B cell (primary cell): ENCODE measurements at regions not wholly inside any gene's neighbourhood (a gene's known extent, or its start where the extent isn't known, plus 50 kb on each side); places are given as distances from the start of the nearest gene placed in this dataset.

Source experiments
- ATAC-seq: fragments of 200-7000 bp; cut with Tn5 transposase; one replicate; pipeline ENCODE4 v1.10.0; 2021; ENCODE audit warnings: low read depth, mild to moderate bottlenecking, moderate number of reproducible peaks, moderate library complexity
- CTCF ChIA-PET: fragments of 350-600 bp; sonication (Branson Sonifier 250); formaldehyde crosslinking; loops from one replicate; lab custom pipeline; 2021; ENCODE audit warnings: antibody characterized with exemption, inconsistent platforms; lab: Charles Lee
- POLR2A ChIA-PET: fragments of 350-600 bp; sonication (Branson Sonifier 250); formaldehyde crosslinking; loops from one replicate; lab custom pipeline; 2021; ENCODE audit warnings: antibody characterized with exemption; lab: Charles Lee
- DNase-seq: peaks from one replicate; pipeline ENCODE4 v3.0.0; 2013
- H2AFZ ChIP-seq: 2 replicates; pipeline ENCODE4 v1.6.1; 2012; ENCODE audit warnings: mild to moderate bottlenecking, low read depth, low read length; ENCODE audit not compliant: insufficient read depth, poor library complexity, severe bottlenecking
- H3K27ac ChIP-seq, 2 donors: 1 replicate in 1 of 2; 2 replicates in 1 of 2; pipeline ENCODE4 v1.5.1; 2012 to 2013; ENCODE audit warnings: low read length in 2 of 2, mild to moderate bottlenecking in 2 of 2, moderate library complexity in 1 of 2
- H3K27me3 ChIP-seq, 4 experiments: fragments of 200-600 bp in 1 of 4; sonication (generic) in 1 of 4; replicated peaks in 1 of 4; 1 replicate in 2 of 4; 2 replicates in 2 of 4; pipeline versions ENCODE4 v1.6.1 to v1.7.0; 2013 to 2016; ENCODE audit warnings: low read length in 3 of 4, mild to moderate bottlenecking in 2 of 4, mixed read lengths in 1 of 4, moderate library complexity in 1 of 4; ENCODE audit not compliant: insufficient read depth in 4 of 4, control insufficient read depth in 3 of 4; ENCODE audit errors: control extremely low read depth in 1 of 4
- H3K36me3 ChIP-seq, 2 experiments: replicated peaks in 1 of 2; 1 replicate in 1 of 2; 2 replicates in 1 of 2; pipeline versions ENCODE4 v1.6.1 to v1.7.1; 2013; ENCODE audit warnings: low read length in 1 of 2; ENCODE audit not compliant: insufficient read depth in 2 of 2, control insufficient read depth in 1 of 2; ENCODE audit errors: control extremely low read depth in 1 of 2, extremely low read depth in 1 of 2
- H3K4me1 ChIP-seq, 2 donors: fragments of 200-600 bp in 1 of 2; sonication (generic) in 1 of 2; 1 replicate in 1 of 2; 2 replicates in 1 of 2; pipeline versions ENCODE4 v1.5.1 to v1.6.1; 2013 to 2017; ENCODE audit warnings: low read length in 2 of 2; ENCODE audit not compliant: control insufficient read depth in 2 of 2, insufficient read depth in 2 of 2
- H3K4me2 ChIP-seq: replicated peaks from 2 replicates; pipeline ENCODE3; 2012; ENCODE audit warnings: mild to moderate bottlenecking, low read depth, low read length; ENCODE audit not compliant: poor library complexity, severe bottlenecking
- H3K4me3 ChIP-seq, 5 experiments: fragments of 200-600 bp in 1 of 5; sonication (generic) in 1 of 5; 1 replicate in 3 of 5; 2 replicates in 2 of 5; pipeline versions ENCODE4 v1.5.1 to v1.7.0; 2011 to 2016; ENCODE audit warnings: low read length in 4 of 5, mild to moderate bottlenecking in 4 of 5, low read depth in 2 of 5, control low read depth in 1 of 5, moderate library complexity in 1 of 5; ENCODE audit not compliant: insufficient read depth in 1 of 5; ENCODE audit errors: control extremely low read depth in 1 of 5, extremely low read depth in 1 of 5
- H3K79me2 ChIP-seq: fragments of 200-600 bp; sonication (generic); one replicate; pipeline ENCODE4 v1.6.0; 2016; ENCODE audit warnings: low read length; ENCODE audit not compliant: control insufficient read depth, insufficient read depth
- H3K9ac ChIP-seq: fragments of 200-600 bp; sonication (generic); 2 replicates; pipeline ENCODE4 v1.6.1; 2017; ENCODE audit warnings: mild to moderate bottlenecking, low read length, moderate library complexity
- H3K9me3 ChIP-seq, 3 donors: one replicate each; pipeline versions ENCODE4 v1.6.1 to v1.7.1; 2013; ENCODE audit warnings: low read length in 2 of 3; ENCODE audit not compliant: control insufficient read depth in 2 of 3, insufficient read depth in 1 of 3; ENCODE audit errors: control extremely low read depth in 1 of 3
- H4K20me1 ChIP-seq: 2 replicates; pipeline ENCODE4 v1.6.0; 2012; ENCODE audit warnings: mild to moderate bottlenecking, low read length; ENCODE audit not compliant: insufficient read depth, control insufficient read depth, poor library complexity, severe bottlenecking
- H3K27ac Mint-ChIP-seq: one replicate; pipeline ENCODE4 v1.8.0; 2021; ENCODE audit warnings: mixed read lengths
- H3K27me3 Mint-ChIP-seq: one replicate; pipeline ENCODE4 v1.8.0; 2021; ENCODE audit warnings: mixed read lengths
- H3K4me1 Mint-ChIP-seq: one replicate; pipeline ENCODE4 v1.8.0; 2021; ENCODE audit warnings: mixed read lengths
- H3K4me3 Mint-ChIP-seq: one replicate; pipeline ENCODE4 v1.8.0; 2021; ENCODE audit warnings: mixed read lengths
- H3K9me3 Mint-ChIP-seq: one replicate; pipeline ENCODE4 v1.8.0; 2022; ENCODE audit warnings: mixed read lengths; ENCODE audit not compliant: insufficient read depth
- CTCF ChIP-seq: fragments of 200-600 bp; IDR thresholded peaks from one replicate; pipeline ENCODE4 v1.8.0; 2022; ENCODE audit warnings: antibody characterized with exemption, mild to moderate bottlenecking
- EZH2 ChIP-seq: IDR thresholded peaks from 2 replicates; pipeline ENCODE4 v1.6.1; 2012; ENCODE audit warnings: borderline replicate concordance, low read depth, mild to moderate bottlenecking, moderate library complexity, low read length; ENCODE audit not compliant: insufficient read depth, poor library complexity, severe bottlenecking
- intact Hi-C: fragments of 100-400 bp; cut with micrococcal nuclease; formaldehyde crosslinking; loops from one replicate; pipeline ENCODE4 v1.10.0; 2022

DNA sequence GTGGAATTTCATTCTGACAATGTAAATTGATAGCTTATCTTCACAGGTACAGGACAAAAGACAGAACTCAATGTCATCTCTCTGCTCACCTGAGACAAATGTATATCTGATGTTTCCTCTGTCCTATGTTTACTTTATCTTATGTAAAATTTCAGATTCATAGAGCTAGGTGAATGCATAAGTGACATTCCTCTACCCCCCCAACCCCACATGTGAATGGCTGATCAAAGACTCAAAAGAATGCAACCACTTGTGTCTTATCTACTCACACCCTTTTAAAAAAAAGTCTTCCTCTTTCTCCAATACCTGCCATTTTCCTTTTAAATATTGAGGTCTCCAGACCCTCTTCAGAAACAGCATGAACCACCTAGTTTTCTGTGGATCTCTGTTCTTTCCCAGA is 736.6 kb upstream of the SEL1L start:
- CTCF ChIA-PET, result no interaction called here
- intact Hi-C loops, result no loop called here
- no peaks in the 10 kb centered on the region for H3K36me3 ChIP-seq
- no peaks in the 10 kb centered on the region for H3K27me3 ChIP-seq
- ATAC-seq (no peak), DNase-seq (no peak)
- TF ChIP-seq CTCF, result no peak
- TF ChIP-seq EZH2, result no peak
- H3K9ac ChIP-seq, result no peak overlapping the region
- POLR2A ChIA-PET, result no interaction called here
- no peak overlapping the region for H2AFZ ChIP-seq
- Mint-ChIP-seq H3K9me3 (peaks cover 2% of the 10 kb centered on the region), H3K4me1 (no peaks in the 10 kb centered on the region), H3K4me3 (no peak overlapping the region), H3K27me3 (no peaks in the 10 kb centered on the region), H3K27ac (no peak overlapping the region)
- no peaks in the 10 kb centered on the region for H3K9me3 ChIP-seq
- H3K79me2 ChIP-seq, result no peaks in the 10 kb centered on the region
- no peaks in the 10 kb centered on the region for H4K20me1 ChIP-seq
- no peak overlapping the region for H3K4me2 ChIP-seq
- H3K27ac ChIP-seq, result no peak overlapping the region
- H3K4me3 ChIP-seq, result no peak overlapping the region
- no peaks in the 10 kb centered on the region for H3K4me1 ChIP-seq

DNA sequence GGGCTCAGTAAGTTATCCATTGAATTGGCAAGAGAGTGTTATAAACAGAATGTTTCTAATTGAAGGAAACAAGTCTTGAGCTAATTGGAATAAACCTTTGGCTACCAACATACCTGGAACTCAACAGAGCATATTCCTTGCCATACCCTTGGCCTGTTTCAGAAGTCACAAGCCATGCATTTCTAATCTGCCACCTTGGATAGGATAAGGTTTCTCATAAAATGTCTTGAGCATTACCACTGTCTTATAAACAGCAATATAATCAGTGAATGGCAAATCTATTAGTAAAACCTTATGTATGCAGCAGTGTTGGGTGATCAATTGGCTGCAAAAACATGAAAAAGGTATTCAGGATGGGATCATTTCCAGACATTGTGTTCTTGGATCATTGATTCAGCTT is 765.2 kb upstream of the SEL1L start:
- Mint-ChIP-seq H3K4me1 (no peaks in the 10 kb centered on the region), H3K27me3 (no peaks in the 10 kb centered on the region), H3K9me3 (no peaks in the 10 kb centered on the region), H3K4me3 (no peak overlapping the region), H3K27ac (no peak overlapping the region)
- no peaks in the 10 kb centered on the region for H4K20me1 ChIP-seq
- TF ChIP-seq EZH2 (no peak), CTCF (no peak)
- no peak overlapping the region for H2AFZ ChIP-seq
- ChIA-PET CTCF (no interaction called here), POLR2A (no interaction called here)
- H3K79me2 ChIP-seq, result no peaks in the 10 kb centered on the region
- intact Hi-C loops, result no loop called here
- no peak overlapping the region for H3K4me3 ChIP-seq
- H3K4me2 ChIP-seq, result no peak overlapping the region
- H3K4me1 ChIP-seq, result no peaks in the 10 kb centered on the region
- no peaks in the 10 kb centered on the region for H3K36me3 ChIP-seq
- peaks cover 0 to 6% (median 0%) of the 10 kb centered on the region in 3 donors for H3K9me3 ChIP-seq
- ATAC-seq (no peak), DNase-seq (no peak)
- no peak overlapping the region for H3K27ac ChIP-seq
- no peak overlapping the region for H3K9ac ChIP-seq
- no peaks in the 10 kb centered on the region for H3K27me3 ChIP-seq
